WERI-Rb-1 (cell line): ENCODE measurements at regions not wholly inside any gene's neighbourhood (a gene's known extent, or its start where the extent isn't known, plus 50 kb on each side); places are given as distances from the start of the nearest gene placed in this dataset.
"Not testable (repeated sequence)": the region's sequence is repeated elsewhere in the genome, so short reads cannot be mapped to it uniquely, and the experiment has no call there.

ENCODE experiments used
- DNase-seq: peaks from one replicate; pipeline ENCODE4 v3.0.0-alpha.2; 2020
- H3K27ac ChIP-seq: fragments of 250-450 bp; sonication (Bioruptor Pico); 2 replicates; pipeline ENCODE4 v1.5.1; 2020; ENCODE audit warnings: mild to moderate bottlenecking, moderate library complexity
- H3K27me3 ChIP-seq: fragments of 250-450 bp; sonication (Bioruptor Pico); 2 replicates; pipeline ENCODE4 v1.5.1; 2021; ENCODE audit warnings: mild to moderate bottlenecking, low read depth, moderate library complexity; ENCODE audit not compliant: insufficient read depth, severe bottlenecking
- H3K36me3 ChIP-seq: fragments of 250-450 bp; sonication (Bioruptor Pico); 2 replicates; pipeline ENCODE4 v1.5.1; 2020; ENCODE audit warnings: mild to moderate bottlenecking, moderate library complexity
- H3K4me3 ChIP-seq: 2 replicates; pipeline ENCODE4 v1.5.1; 2011; ENCODE audit warnings: low read depth, mild to moderate bottlenecking, control low read depth, low read length
- H3K9me3 ChIP-seq: fragments of 250-450 bp; sonication (Bioruptor Pico); 2 replicates; pipeline ENCODE4 v1.5.1; 2021; ENCODE audit warnings: mild to moderate bottlenecking, moderate library complexity; ENCODE audit not compliant: severe bottlenecking
- TF ChIP-seq, protein P1 (sequence below): IDR thresholded peaks from 2 replicates; pipeline ENCODE4 v1.5.1; 2011; ENCODE audit warnings: low read depth, mild to moderate bottlenecking, control low read depth, inconsistent platforms, low read length

GRCh38 chr16:29217104-29217751 is 189.3 kb downstream of the NPIPB11 start:
- not testable (repeated sequence) for H3K27ac ChIP-seq, DNase-seq, H3K9me3 ChIP-seq, H3K36me3 ChIP-seq, H3K4me3 ChIP-seq, H3K27me3 ChIP-seq

DNA sequence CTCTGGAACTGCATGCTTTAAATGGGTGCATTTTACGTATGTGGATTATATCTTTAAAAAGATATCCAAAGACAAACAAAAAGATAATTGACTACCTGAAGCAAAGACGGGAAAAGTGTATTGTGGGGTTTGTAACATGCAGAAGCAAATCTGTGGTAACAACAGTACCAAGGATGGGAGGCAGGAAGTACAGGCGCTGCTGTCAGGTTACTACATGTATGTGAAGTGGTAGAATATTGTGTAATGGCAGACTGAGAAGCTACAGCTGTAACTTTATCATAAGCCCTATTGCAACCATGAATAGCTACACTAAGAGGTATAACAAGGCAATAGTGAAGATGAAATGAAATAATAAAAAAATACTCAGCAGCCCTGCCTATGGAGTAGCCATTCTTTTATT is 192.7 kb downstream of the NPIPB11 start:
- H3K4me3 ChIP-seq, H3K27ac ChIP-seq, H3K36me3 ChIP-seq, DNase-seq, H3K9me3 ChIP-seq: not testable (repeated sequence)
- H3K27me3 ChIP-seq: peaks cover 19% of the 10 kb centered on the region

DNA sequence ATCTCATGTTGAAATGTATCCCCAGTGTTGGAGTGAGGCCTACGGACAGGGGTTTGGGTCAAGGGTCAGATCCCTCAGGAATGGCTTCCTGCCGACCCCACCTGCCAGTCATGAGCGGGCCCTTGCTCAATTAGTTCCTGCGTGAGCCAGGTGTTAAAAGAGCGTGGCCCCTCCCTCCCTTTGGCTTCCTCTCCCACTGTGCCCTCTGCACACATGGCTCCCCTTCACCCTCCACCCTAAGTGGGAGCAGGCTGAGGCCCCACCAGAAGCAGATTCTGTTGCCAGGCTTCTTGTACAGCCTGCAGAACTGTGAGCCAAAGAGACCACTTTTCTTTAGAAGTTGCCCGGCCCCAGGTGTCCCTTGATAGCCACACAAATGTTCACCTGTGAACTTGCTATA is 193.3 kb downstream of the NPIPB11 start:
- H3K36me3 ChIP-seq, H3K4me3 ChIP-seq, DNase-seq, H3K27ac ChIP-seq, H3K9me3 ChIP-seq: not testable (repeated sequence)
- peaks cover 19% of the 10 kb centered on the region for H3K27me3 ChIP-seq

- H3K9me3 ChIP-seq, H3K4me3 ChIP-seq, H3K27ac ChIP-seq, H3K36me3 ChIP-seq, DNase-seq: not testable (repeated sequence)
- H3K27me3 ChIP-seq: peaks cover 19% of the 10 kb centered on the region
Measured at GRCh38 chr16:29212084-29213027, 194.2 kb downstream of the NPIPB11 start.

DNA sequence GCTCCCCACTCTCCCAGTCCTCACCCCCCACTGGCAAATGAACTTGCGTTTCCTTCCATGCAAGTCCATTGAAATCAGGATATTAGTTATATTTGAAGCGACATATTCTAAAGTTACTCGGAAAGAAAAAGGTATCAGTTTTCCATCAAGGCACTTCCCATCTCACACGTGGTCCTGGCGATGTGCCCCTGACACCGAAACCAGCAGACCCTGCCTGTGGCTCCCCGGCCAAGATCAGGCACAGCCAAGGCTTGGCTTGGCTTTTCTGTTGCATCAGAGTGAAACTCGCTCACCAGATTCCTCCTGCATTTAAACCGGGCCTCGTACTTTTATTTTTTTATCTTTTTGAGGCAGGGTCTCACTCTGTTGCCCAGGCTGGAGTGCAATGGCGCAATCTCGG is 195.1 kb downstream of the NPIPB11 start:
- H3K27me3 ChIP-seq: peaks cover 19% of the 10 kb centered on the region
- H3K9me3 ChIP-seq, H3K36me3 ChIP-seq, DNase-seq, H3K4me3 ChIP-seq, H3K27ac ChIP-seq: not testable (repeated sequence)

- H3K9me3 ChIP-seq, H3K4me3 ChIP-seq, H3K36me3 ChIP-seq, DNase-seq, H3K27ac ChIP-seq: not testable (repeated sequence)
- H3K27me3 ChIP-seq: peaks cover 19% of the 10 kb centered on the region
Measured at GRCh38 chr16:29210299-29211150, 196.0 kb downstream of the NPIPB11 start.

DNA sequence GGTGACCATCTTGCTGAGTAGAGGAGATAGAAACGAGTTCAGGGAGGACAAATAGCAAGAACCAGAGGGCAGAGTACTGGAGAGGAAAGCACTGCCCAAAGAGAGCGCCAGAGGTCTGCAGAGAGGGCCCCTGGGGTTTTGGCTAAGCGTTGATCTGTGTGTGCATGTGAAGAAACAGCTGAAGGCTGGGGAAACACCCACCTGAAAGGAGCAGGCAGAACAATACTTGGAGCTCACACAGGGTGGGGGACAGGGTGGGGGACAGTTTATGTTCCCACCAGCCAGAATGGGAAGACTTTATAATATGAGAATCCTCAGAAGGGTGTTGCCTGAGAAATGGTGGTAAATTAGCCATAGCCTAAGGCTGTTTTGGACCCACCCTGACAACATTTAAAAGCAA is 200.4 kb downstream of the NPIPB11 start:
- not testable (repeated sequence) for H3K4me3 ChIP-seq, H3K27ac ChIP-seq, DNase-seq, H3K36me3 ChIP-seq, H3K9me3 ChIP-seq
- peaks cover 20% of the 10 kb centered on the region for H3K27me3 ChIP-seq

DNA sequence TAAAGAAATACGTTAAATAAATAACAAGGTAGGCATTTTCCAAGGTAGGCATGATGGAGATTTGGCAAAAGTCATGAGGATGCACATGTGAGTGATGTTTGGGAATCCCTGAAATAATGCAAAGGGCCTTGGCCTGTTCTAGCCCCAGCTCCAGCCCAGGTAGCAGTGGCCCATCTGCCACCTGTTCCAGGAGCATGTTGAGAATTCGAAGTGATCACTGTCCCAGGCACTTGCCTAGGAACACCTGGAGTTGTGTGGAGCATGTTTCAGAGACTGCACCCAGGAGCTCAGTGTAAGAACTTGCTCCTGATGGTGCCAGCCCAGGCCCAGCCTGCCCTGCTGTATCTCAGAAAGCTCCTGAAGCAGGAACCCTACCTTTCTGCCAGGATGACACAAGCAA is 201.4 kb downstream of the NPIPB11 start:
- not testable (repeated sequence) for H3K36me3 ChIP-seq, DNase-seq

DNA sequence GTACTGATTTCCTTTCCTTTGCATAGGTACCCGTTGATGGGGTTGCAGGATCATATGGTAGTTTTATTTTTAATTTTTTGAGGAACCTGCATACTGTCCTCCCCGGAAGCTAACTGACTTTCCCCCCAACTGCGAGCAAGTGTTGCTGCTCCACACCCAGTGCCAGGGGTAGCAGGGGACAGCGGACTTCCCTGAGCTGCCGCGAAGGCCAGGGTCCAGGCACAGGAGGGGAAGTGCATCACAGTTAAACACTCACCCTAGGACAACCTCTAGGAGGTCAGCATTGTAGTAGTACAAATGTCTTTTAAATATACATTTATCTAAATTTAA is 201.7 kb downstream of the NPIPB11 start:
- H3K27me3 ChIP-seq: peaks cover 13% of the 10 kb centered on the region
- TF ChIP-seq, protein P1, sequence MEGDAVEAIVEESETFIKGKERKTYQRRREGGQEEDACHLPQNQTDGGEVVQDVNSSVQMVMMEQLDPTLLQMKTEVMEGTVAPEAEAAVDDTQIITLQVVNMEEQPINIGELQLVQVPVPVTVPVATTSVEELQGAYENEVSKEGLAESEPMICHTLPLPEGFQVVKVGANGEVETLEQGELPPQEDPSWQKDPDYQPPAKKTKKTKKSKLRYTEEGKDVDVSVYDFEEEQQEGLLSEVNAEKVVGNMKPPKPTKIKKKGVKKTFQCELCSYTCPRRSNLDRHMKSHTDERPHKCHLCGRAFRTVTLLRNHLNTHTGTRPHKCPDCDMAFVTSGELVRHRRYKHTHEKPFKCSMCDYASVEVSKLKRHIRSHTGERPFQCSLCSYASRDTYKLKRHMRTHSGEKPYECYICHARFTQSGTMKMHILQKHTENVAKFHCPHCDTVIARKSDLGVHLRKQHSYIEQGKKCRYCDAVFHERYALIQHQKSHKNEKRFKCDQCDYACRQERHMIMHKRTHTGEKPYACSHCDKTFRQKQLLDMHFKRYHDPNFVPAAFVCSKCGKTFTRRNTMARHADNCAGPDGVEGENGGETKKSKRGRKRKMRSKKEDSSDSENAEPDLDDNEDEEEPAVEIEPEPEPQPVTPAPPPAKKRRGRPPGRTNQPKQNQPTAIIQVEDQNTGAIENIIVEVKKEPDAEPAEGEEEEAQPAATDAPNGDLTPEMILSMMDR: no peak
- no peak for DNase-seq
- H3K27ac ChIP-seq: no peak overlapping the region
- no peak overlapping the region for H3K4me3 ChIP-seq
- H3K36me3 ChIP-seq: no peaks in the 10 kb centered on the region
- H3K9me3 ChIP-seq: peaks cover 3% of the 10 kb centered on the region

More for the DNA sequence above, 201.4 kb downstream of the NPIPB11 start:
- H3K9me3 ChIP-seq, H3K27ac ChIP-seq, H3K4me3 ChIP-seq: not testable (repeated sequence)
- peaks cover 13% of the 10 kb centered on the region for H3K27me3 ChIP-seq

- H3K27ac ChIP-seq, H3K36me3 ChIP-seq, DNase-seq, H3K4me3 ChIP-seq, H3K9me3 ChIP-seq: not testable (repeated sequence)
- peaks cover 13% of the 10 kb centered on the region for H3K27me3 ChIP-seq
Measured at GRCh38 chr16:29203933-29204805, 202.3 kb downstream of the NPIPB11 start.

DNA sequence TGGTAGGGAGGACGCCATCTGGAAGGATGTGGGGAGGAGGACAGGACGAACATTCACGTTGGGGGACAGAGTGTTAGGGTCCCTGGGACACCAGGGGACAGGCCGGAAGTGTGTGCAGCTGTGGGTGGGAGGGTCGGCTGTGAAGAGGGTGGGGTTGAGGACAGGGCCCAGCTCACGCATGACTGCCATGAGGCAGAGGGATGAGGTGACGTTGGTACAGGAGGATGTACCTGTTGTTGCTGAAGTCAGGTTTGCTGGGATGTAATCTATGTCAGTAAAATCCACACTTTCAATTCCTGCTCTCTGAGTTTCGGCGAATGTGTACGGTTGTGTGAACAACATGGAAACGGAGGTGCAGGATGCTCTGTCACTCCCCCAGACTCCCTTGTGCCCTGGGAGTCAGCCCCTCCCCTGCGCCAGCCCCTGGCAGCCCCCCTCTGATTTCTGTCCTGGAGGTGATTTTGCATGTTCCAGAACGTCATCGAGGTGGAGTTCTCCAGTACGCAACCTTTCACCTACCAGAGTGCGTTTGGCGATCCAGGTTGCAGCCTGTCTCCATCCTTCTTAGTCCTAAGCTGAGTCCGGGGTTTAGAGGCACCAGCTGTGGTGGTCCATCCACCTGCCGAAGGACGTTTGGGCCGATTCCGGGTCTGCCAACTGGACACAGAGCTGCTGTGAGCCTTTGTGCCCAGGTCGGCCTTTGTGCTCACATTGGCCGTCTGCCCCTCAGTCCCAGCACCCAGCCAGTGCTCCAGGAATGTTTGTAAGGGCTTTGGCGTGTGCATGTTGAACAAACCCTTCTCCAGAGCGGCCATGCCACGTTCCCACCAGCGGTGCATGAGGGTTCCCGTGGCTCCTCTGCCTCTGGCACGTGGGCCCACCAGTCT is 203.2 kb downstream of the NPIPB11 start:
- peaks cover 13% of the 10 kb centered on the region for H3K27me3 ChIP-seq
- H3K36me3 ChIP-seq, H3K9me3 ChIP-seq, H3K27ac ChIP-seq, H3K4me3 ChIP-seq, DNase-seq: not testable (repeated sequence)

- H3K4me3 ChIP-seq, H3K27ac ChIP-seq, H3K9me3 ChIP-seq, H3K36me3 ChIP-seq: not testable (repeated sequence)
- peak; percentile 91 for DNase-seq
- peaks cover 13% of the 10 kb centered on the region for H3K27me3 ChIP-seq
Measured at GRCh38 chr16:29202642-29203041, 203.9 kb downstream of the NPIPB11 start.
